K562 (cell line): ENCODE measurements at regions not wholly inside any gene's neighbourhood (a gene's known extent, or its start where the extent isn't known, plus 50 kb on each side); places are given as distances from the start of the nearest gene placed in this dataset.

Experiments
- ATAC-seq: fragments of 200-7000 bp; cut with Tn5 transposase; 3 replicates; pipeline ENCODE4 v1.9.1; 2020; ENCODE audit warnings: moderate library complexity
- BruUV-seq: library from RNA; stranded (reverse); fragments of 400-500 nt; replicated peaks from 2 replicates; lab custom pipeline; 2021; lab: Mats Ljungman, UMichigan
- CTCF ChIA-PET: fragments of 300-600 bp; formaldehyde crosslinking; extraction: SDS; loops from one replicate; lab custom pipeline; 2021; ENCODE audit warnings: low intra/inter-chr PET ratio; lab: Yijun Ruan, JAX
- POLR2A ChIA-PET: fragments of 300-600, 350-650 bp; sonication (Branson Sonifier 250); formaldehyde crosslinking; extraction: SDS; loops from one replicate; lab custom pipeline; 2021; ENCODE audit warnings: antibody characterized with exemption, inconsistent platforms; lab: Yijun Ruan, JAX
- DNase-seq, 4 experiments: peaks; one replicate each; pipeline versions ENCODE4 v3.0.0 to v3.0.0-alpha.2; 2011 to 2018; ENCODE audit warnings: low spot score in 3 of 4, mixed read lengths in 3 of 4; ENCODE audit errors: extremely low read depth in 1 of 4
- FAIRE-seq: peaks from 2 replicates; lab custom pipeline; 2011; peaks lifted over from hg19 to GRCh38; lab: Jason Lieb, UNC
- H2AFZ ChIP-seq: 2 replicates; pipeline ENCODE4 v1.6.0; 2011; ENCODE audit warnings: low read depth, low read length, control low read depth, inconsistent platforms
- H3K27ac ChIP-seq: fragments of 200-600 bp; 3 replicates; pipeline ENCODE4 v1.8.0; 2011; ENCODE audit warnings: low read depth, mild to moderate bottlenecking, control low read depth, inconsistent platforms, low read length, moderate library complexity, mixed read lengths; ENCODE audit errors: extremely low read depth
- H3K27me3 ChIP-seq, 2 experiments: fragments of 300-600 bp in 1 of 2; 2 replicates in 1 of 2; 3 replicates in 1 of 2; pipeline versions ENCODE4 v1.6.0 to v1.8.0; 2011; ENCODE audit warnings: inconsistent platforms in 2 of 2, low read length in 2 of 2, mild to moderate bottlenecking in 1 of 2, mixed read lengths in 1 of 2, moderate library complexity in 1 of 2; ENCODE audit not compliant: control insufficient read depth in 2 of 2, insufficient read depth in 2 of 2
- H3K36me3 ChIP-seq: fragments of 300-600 bp; 3 replicates; pipeline ENCODE4 v1.8.0; 2011; ENCODE audit warnings: mild to moderate bottlenecking, low read length, inconsistent platforms; ENCODE audit not compliant: control insufficient read depth, insufficient read depth
- H3K4me1 ChIP-seq, 2 experiments: fragments of 200-600 bp in 1 of 2; replicated peaks in 1 of 2; 2 replicates in 1 of 2; 3 replicates in 1 of 2; pipeline versions ENCODE4 v1.5.1 to v1.8.0; 2011; ENCODE audit warnings: inconsistent platforms in 2 of 2, low read length in 2 of 2, mild to moderate bottlenecking in 1 of 2, mixed read lengths in 1 of 2, moderate library complexity in 1 of 2; ENCODE audit not compliant: control insufficient read depth in 2 of 2, insufficient read depth in 2 of 2
- H3K4me2 ChIP-seq: 2 replicates; pipeline ENCODE4 v1.6.1; 2011; ENCODE audit warnings: low read length, control low read depth, inconsistent platforms, mixed read lengths; ENCODE audit not compliant: insufficient read depth
- H3K4me3 ChIP-seq: fragments of 200-600 bp; sonication (generic), shearing (Covaris generic); 2 replicates; pipeline ENCODE4 v1.5.1; 2016; ENCODE audit warnings: control low read depth, inconsistent platforms
- H3K79me2 ChIP-seq: fragments of 200-600 bp; 3 replicates; pipeline ENCODE4 v1.8.0; 2011; ENCODE audit warnings: low read length, inconsistent platforms; ENCODE audit not compliant: control insufficient read depth, insufficient read depth
- H3K9ac ChIP-seq, 2 experiments: 2 replicates each; pipeline versions ENCODE4 v1.6.0 to v1.6.1; 2011; ENCODE audit warnings: low read depth in 2 of 2, low read length in 2 of 2, control low read depth in 1 of 2, inconsistent platforms in 1 of 2, mild to moderate bottlenecking in 1 of 2, mixed read lengths in 1 of 2; ENCODE audit not compliant: insufficient read depth in 1 of 2
- H3K9me1 ChIP-seq: one replicate; pipeline ENCODE4 v1.6.0; 2011; ENCODE audit warnings: inconsistent platforms, mild to moderate bottlenecking, low read length, moderate library complexity; ENCODE audit not compliant: control insufficient read depth, insufficient read depth
- H3K9me3 ChIP-seq: replicated peaks from 2 replicates; pipeline ENCODE4 v1.5.1; 2011; ENCODE audit warnings: low read depth, low read length, inconsistent platforms; ENCODE audit not compliant: control insufficient read depth, insufficient read depth
- H4K20me1 ChIP-seq: replicated peaks from 2 replicates; pipeline ENCODE4 v1.6.1; 2011; ENCODE audit warnings: low read length, inconsistent platforms, mixed read lengths; ENCODE audit not compliant: control insufficient read depth, insufficient read depth
- ARID1B ChIP-seq: fragments of 450-650 bp; IDR thresholded peaks from 2 replicates; pipeline ENCODE4 v1.6.1; 2016; ENCODE audit warnings: antibody characterized with exemption, mild to moderate bottlenecking, inconsistent platforms
- BRD4 ChIP-seq: fragments of 200-600 bp; sonication (generic); IDR thresholded peaks from 2 replicates; pipeline ENCODE4 v1.6.1; 2017; ENCODE audit warnings: inconsistent platforms
- FOS ChIP-seq: IDR thresholded peaks from 3 replicates; pipeline ENCODE4 v1.6.1; 2011; ENCODE audit not compliant: insufficient read length; ENCODE audit errors: extremely low read depth
- KLF1 ChIP-seq: fragments of 450-650 bp; IDR thresholded peaks from 2 replicates; pipeline ENCODE4 v1.6.1; 2016; ENCODE audit warnings: missing genetic modification characterization, missing compliant biosample characterization
- STAT5B ChIP-seq: fragments of 250-450 bp; sonication (Bioruptor Pico); IDR thresholded peaks from 2 replicates; pipeline ENCODE4 v1.8.0; 2021; ENCODE audit warnings: mild to moderate bottlenecking, inconsistent platforms
- ZNF24 ChIP-seq: fragments of 450-650 bp; IDR thresholded peaks from 2 replicates; pipeline ENCODE4 v1.6.1; 2016
- ZNF76 ChIP-seq: fragments of 250-450 bp; sonication (Bioruptor Pico); IDR thresholded peaks from 2 replicates; pipeline ENCODE4 v1.4.0; 2020; ENCODE audit warnings: mild to moderate bottlenecking, moderate library complexity, borderline replicate concordance
- WGBS: fragments of 100-300 bp; shearing (Covaris generic); methylation state at CpG from one replicate; pipeline ENCODE4 v1.1.6; 2016; ENCODE audit warnings: low coverage, mixed read lengths; ENCODE audit not compliant: insufficient coverage; ENCODE audit errors: missing lambda C conversion rate; 5-methylcytosine and 5-hydroxymethylcytosine counted together
- in situ Hi-C: fragments of 300-500 bp; cut with MboI; formaldehyde crosslinking; loops from 4 replicates; pipeline ENCODE4 v1.15.0; 2018; ENCODE audit warnings: inconsistent platforms, mixed read lengths
- intact Hi-C: fragments of 100-400 bp; cut with micrococcal nuclease; formaldehyde crosslinking; loops from 2 replicates; pipeline ENCODE4 v1.14.2; 2022

- Histone ChIP-seq H3K27ac (no peak overlapping the region), H3K79me2 (no peaks in the 10 kb centered on the region), H3K4me3 (no peak overlapping the region), H2AFZ (no peak overlapping the region), H4K20me1 (no peaks in the 10 kb centered on the region), H3K27me3 (no peaks in the 10 kb centered on the region), H3K9me1 (no peaks in the 10 kb centered on the region), H3K36me3 (no peaks in the 10 kb centered on the region), H3K4me1 (no peaks in the 10 kb centered on the region), H3K9ac (no peak overlapping the region), H3K4me2 (no peak overlapping the region), H3K9me3 (no peaks in the 10 kb centered on the region)
- TF ChIP-seq KLF1 (tag), result no peak
- TF ChIP-seq FOS, result no peak
- no peak for TF ChIP-seq BRD4
- ChIA-PET CTCF (no interaction called here), POLR2A (no interaction called here)
- WGBS, result 0% methylated on average over 4 of the region's 4 CpGs
- DNase-seq (no peak), ATAC-seq (no peak), FAIRE-seq (no peak)
- intact Hi-C loops, result no loop called here
- in situ Hi-C loops, result no loop called here
- BruUV-seq, result no TSS peak
These were observed 1019.9 kb upstream of the WWC1 start for GRCh38 chr5:167271511-167271910.

- H3K4me1 ChIP-seq, result no peaks in the 10 kb centered on the region
- no peak for TF ChIP-seq ZNF24
- no peak for TF ChIP-seq ZNF76 (CRISPR knock-in tag)
- TF ChIP-seq STAT5B (CRISPR knock-in tag), result no peak
- TF ChIP-seq ARID1B, result no peak
- TF ChIP-seq, all 486 proteins: peak for 0
- Histone ChIP-seq H3K4me2 (no peak overlapping the region), H3K9me1 (no peaks in the 10 kb centered on the region), H3K27ac (no peak overlapping the region), H4K20me1 (no peaks in the 10 kb centered on the region), H3K9me3 (no peaks in the 10 kb centered on the region), H3K4me3 (no peak overlapping the region), H2AFZ (no peak overlapping the region), H3K27me3 (no peaks in the 10 kb centered on the region), H3K36me3 (no peaks in the 10 kb centered on the region), H3K9ac (no peak overlapping the region), H3K79me2 (no peaks in the 10 kb centered on the region)
- FAIRE-seq, result no peak
- 3% methylated on average over 2 of the region's 3 CpGs for WGBS
- DNase-seq, result no peak
- ChIA-PET CTCF (no interaction called here), POLR2A (no interaction called here)
- intact Hi-C loops (no loop called here), in situ Hi-C loops (no loop called here)
- ATAC-seq, result no peak
- no TSS peak for BruUV-seq
These were observed 1011.3 kb upstream of the WWC1 start for GRCh38 chr5:167280111-167280510.
